Activated naive CD4-positive, alpha-beta T cell treated with anti-CD3 and anti-CD28 coated beads, Interleukin-2, amount 50 U/mL, for 16 hours (primary cell): ENCODE measurements at regions not wholly inside any gene's neighbourhood (a gene's known extent, or its start where the extent isn't known, plus 50 kb on each side); places are given as distances from the start of the nearest gene placed in this dataset.

Experiments
- DNase-seq: peaks from one replicate; pipeline ENCODE4 v3.0.0-alpha.2; 2020

DNA sequence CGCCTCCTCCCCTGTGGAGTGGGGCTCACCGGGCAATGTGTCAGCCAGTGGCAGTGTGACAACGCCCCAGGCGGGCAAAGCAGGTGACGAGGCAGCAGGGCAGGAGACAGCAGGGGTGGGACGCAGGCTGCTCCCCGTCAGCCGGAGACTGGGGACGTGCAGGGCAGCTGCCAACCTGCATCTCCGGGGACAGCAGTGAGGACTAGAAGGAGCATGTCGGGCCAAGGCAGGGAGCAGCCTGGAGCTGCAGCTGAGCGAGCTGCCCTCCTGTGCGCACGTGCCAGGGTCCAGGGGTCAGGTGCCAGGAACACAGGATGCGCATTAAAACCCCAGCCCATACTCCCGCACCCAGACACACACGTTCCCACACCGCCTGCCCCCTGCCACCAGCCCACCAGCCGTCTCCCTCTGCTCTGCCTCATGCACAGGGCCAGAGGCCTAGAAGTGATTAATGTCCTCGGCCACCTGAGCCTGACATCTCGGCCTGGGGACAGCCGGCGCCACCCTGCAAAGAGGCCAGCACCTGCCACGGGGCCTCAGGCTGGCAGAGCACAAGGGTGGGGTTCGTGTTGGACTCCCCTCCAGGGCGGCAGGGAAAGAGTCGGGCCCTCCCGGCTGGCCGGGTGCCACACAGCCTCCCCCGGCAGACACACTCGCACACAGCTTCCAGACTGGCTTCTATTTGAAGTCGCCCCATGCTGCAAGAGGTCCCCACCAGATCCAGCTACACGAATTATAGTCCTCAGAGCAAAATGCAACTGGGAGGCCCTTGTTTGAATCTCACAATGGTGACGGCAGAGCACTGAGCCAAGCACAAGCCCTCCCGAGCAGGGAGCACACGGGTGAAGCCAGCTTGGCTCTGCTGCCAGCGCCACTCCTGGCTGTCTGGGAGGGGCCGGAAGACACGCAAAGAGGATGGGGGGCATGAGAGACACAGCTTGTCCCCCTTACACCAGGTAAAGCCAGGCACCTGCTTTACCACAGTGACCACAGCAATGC, 90.4 kb downstream of the RBFOX3 start:
- DNase-seq, result no peak

DNA sequence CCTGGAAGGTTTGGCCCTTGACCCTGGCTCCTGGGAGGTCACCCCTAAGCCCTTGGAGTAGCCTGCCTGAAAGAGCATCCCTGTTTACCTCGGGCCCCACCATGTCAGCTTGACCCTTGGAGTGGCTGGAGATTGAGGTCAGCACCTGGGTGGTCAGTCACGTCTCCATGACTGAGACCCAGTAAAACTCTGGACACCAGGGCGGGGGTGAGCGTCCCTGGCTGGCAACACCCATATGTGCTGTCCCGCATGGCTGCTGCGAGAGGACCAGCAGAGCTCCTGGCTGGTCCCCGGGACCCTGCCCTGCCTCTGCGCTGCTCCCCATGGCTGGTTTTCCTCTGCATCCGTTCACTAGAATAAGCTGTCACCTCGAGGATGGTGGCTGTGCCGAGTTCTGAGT, 91.2 kb downstream of the RBFOX3 start:
- no peak for DNase-seq

DNA sequence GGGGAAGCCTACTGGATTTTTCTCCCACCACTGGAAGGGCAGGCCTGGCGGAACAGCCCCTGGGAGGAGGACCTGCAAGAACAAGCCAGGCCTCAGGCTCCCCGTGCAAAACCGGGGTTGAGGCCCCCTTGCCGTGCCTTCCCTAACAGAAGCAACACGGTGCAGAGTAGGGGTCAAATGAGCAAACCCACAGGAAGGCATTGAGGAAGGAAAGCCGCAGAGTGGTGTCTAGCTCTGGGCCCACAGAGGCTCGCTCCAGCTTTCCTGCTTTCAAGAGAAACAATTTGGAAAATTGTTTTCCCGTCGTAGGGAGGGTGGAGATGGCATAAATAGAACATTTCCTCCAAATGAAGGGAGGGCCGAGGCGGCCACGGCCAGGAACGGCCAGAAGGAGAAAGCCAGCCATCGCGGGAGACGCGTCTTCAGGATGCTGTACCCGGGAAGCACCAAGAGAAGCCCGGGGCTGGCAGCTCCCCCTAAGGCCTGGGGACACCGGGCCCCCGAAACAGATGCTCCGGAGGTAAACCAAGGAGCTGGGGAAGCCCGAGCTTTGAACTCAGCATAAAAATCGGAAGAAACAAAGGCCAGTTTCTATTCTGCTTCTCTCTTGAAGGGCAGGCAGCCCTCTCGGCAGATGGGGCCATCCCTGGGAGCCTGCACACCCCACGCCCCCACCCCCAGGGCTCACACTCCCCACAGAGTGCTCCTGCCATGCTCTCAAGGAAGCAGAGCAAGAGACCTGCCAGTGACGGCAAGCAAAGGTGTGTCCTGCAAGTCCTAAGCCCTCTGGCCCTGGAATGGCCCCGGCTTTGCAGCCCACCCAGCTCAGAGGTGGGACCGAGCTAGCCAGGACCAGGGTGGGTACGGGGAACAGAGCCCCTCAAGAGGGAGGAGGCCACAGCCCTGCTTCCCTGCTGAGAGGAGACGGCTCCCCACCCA, 92.0 kb downstream of the RBFOX3 start:
- DNase-seq, result no peak

DNA sequence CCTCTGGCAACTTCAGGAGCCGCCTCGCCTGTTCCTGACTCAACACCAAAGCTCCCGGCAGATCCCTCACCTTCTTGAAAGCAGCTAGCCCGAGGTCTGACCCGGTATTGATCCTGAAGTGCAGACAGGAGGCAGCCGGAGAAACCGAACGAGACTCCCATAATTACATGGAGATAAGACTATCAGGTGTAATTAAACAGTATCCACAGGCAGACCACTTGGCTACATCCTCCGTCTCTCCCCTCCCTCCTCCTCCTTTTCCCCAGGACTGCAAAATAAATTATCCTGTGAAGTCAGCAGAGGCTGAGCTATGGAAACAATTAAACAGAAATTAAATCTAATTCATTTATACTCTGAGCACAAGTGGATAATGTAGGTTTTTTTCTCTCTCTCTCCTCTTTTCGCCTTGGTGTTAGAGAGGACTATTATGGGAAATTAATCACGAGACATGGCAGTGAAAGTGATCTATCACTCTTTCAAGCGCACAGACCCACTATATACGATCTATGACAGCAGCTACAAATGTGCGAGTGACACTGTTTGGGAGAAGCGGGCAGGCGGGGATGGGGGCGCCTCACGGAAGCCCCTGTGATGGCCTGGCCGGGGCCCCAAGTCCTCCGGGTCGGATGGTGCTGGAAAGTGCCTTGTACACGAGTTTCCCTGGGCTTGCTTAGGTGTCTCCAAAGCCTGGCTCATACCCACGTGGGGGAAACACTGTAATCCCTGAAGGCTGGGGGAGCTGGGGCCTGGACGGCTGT, 92.8 kb downstream of the RBFOX3 start:
- DNase-seq, result no peak

DNA sequence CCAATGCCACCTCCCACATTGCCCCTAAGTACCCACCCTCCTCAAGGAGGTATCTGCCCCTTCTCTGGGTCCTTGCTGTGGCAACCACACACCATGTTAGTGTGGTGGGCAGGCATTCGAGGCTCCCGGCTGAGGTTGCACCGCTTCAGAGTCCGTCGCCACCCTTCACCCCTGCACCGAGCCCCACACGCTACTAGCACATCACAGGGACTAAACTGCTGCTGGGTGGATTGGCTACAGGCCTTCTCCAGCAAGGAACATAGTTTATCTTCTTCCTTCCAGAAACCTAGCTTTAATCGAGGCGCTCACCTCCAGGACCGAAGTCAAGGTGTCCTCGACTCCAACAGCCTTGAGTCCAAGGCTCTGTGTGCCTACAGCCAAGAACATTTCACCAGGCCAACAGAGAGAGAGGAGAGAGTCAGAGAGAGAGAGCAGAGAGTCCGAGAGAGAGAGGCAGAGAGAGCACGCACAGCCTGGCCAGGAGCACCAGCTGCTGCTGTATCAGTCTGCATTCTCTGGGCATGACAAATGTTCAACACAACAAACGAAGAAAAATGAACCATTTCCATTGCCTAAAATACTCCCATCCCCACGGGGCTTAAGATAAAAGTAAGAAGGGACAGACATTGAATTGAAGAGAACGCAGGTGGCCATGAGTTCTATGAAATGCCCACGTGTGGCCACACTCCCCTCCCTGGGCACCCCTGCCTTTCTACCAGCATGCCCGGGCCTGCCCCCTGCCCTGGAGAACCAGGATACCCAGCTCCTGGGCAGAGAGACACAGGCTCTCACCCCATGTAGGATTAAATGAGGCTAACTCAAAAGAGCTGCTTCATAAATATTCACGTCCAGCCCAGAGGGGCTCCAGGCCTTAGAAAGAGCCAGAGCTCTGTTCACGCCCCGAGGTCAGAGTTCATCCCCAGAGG, 94.9 kb downstream of the RBFOX3 start:
- no peak for DNase-seq

DNA sequence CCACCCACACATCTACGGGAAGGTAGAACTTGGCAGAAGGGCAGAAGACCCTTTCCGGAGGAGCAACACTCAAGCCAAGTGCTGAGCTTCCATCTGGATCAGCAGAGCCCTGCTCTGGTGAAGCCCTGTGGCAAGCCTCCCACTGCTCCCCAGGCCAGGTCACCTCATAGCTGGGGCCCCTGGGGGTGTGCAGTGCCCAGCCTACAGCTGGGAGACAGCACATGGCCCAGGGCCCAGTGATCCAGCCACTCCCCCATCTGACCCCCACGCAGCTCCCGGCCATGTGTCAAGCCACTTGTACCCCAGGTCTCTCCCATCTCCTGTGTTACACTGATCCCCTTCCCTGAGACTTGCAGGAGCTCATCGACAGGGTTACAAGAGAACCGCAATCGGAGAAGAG, 95.7 kb downstream of the RBFOX3 start:
- no peak for DNase-seq

DNA sequence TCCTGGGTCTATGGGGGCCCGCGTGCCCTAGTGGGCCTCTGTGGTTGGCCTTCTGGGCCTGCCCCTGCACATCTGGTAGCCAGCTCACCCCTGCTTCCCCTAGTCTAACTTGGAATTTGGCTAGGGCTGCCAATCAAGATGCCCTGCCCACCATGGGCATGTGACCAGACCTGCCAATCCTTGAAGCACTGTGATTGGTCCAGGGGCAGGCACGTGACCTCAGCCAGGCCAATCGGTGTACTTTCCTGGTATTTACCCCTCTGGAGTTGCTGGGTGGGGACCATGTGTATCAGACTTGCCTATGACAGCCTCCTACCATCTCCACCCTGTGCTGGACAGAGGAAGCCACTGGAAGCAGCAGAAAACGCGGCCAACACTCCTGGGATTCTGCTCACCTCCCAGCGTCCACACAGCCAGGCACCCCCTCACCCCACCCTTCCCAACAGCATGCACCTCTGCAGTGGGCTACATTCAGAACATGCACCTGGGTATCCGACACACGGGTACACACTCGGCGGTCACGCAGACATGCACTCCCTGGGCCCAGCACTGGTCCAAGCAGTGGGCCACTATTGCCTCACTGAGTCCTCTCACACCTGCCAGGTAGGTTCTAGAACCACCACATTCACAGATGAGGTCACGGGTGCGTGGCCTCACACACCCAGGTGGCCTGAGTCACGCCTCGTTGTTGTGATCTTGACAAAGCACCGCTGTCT, 96.9 kb downstream of the RBFOX3 start:
- DNase-seq, result no peak

DNA sequence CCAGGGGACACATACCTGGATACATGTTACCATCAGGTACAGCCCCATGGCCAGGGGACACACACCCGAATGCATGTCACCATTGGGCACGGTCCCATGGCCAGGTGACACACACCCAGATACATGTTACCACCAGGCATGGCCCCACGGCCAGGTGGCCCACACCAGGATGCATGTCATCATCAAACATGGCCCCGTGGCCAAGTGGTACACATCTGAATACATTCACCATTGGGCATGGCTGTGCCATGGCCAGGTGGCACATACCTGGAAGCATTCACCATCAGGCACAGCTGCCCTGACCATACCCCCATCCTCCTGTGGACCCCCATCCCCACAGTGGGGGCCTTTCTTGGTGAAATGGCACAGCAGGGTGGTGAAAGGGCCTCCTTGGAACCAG, 97.6 kb downstream of the RBFOX3 start:
- DNase-seq, result no peak

DNA sequence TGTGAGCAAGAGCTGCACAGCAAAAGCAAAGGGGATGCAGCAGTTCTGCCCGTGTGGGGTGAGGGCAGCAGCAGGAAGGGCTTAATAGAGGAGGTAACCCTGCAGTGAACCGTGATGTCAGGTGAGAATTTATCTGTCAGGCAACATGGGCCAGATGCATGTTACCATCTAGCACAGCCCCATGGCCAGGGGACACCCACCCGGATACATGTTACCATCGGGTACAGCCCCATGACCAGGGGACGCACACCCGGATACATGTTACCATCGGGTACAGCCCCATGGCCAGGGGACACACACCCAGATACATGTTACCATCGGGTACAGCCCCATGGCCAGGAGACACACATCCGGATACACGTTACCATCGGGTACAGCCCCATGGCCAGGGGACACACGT, 99.4 kb downstream of the RBFOX3 start:
- DNase-seq, result no peak

DNA sequence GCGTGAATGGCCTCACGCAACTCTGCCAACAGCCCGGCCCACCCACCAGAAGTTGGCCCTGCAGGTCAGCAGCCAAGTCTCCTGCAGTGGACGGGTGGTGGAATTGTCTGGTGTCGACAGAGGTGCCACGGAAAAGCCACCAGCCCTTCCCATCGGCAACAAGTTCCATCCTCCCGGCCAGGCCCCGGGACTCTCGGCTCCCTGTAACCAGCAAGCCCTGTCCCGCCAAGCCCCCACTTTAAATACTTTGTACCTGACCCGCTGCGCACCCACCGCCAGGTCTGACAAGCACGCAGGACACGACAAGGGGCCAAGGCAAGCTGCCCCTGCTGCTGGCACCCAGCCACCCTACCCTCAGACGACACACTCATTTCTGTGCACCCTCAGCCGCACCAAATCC, 100.8 kb downstream of the RBFOX3 start:
- no peak for DNase-seq

DNA sequence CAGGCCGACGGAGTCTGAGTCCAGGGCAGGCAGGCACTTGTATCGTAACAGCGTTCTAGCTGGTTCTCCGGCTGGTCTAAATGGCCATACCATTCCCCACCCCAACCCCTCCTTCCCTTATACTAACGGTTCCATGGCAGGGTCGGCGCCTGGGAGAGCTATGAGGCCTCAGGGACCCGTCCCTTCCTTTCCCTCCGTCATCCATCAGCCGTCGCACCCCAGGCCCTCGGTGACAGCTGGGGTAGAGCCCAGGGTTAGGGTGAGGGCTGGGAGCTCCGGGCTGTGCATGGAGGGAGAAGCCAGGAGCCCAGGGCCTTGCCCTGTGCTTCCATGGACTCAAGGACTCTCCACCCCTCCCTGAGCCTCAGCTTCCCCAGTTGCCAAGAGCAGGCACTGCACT, 101.4 kb downstream of the RBFOX3 start:
- DNase-seq, result no peak

DNA sequence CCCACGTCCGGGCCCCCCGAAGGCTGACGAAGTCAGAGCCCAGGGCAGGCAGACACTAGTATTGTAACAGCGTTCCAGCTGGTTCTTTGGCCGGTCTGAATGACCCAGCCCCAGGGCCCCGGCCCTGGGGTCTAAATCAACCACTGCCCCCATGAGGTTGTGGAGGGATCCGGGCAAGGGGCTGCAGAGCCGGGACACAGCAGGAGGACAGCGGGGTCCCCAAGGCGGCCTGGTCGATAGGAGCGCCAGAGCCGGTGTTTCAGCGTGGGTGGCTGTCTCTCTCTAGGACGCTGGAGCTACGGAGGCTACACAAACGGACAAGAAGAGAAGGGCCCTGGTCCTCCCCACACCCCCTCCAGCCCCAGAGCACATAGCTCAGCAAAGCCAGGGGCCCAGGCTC, 101.8 kb downstream of the RBFOX3 start:
- DNase-seq, result no peak

DNA sequence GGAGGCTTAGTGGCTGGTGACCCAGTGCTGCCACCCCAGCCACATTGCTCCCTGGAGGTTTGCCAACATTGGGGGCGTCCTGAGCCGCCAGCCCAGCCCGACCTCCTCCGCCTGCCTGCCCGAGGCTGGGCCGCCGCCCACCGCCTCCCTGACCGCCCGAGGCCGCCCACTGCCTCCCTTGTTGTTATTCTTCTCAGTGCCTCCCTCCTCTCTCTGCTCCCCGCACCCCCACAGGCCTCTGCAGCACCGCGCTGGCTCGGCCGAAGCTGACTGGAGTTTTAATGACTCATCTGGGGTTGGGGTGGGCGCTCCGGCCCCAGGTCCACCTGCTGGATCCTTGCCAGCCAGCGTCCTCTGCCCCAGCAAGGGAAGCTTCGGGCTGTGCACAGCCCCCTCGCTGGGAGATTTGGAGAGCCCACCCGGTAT, 102.5 kb downstream of the RBFOX3 start:
- DNase-seq, result no peak

DNA sequence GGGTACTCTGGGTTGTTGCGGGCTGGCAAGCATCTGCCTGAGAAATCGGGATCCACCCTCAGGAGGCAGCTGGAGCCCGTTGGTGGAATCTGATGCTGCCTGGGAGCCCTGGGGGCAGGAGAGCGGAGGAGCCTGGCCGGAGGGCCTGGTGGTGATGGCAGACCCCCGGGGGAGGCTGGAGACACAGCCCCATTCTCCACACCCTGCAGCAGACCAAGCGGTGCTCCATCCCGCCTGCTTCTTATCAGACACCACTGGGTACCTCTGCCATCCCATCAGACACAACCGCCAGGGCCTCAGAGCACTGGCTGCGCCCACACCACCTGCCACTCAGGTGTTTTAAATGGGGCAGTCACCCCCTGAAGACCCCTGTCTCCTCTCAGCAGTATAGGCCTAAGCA, 103.9 kb downstream of the RBFOX3 start:
- DNase-seq, result no peak

DNA sequence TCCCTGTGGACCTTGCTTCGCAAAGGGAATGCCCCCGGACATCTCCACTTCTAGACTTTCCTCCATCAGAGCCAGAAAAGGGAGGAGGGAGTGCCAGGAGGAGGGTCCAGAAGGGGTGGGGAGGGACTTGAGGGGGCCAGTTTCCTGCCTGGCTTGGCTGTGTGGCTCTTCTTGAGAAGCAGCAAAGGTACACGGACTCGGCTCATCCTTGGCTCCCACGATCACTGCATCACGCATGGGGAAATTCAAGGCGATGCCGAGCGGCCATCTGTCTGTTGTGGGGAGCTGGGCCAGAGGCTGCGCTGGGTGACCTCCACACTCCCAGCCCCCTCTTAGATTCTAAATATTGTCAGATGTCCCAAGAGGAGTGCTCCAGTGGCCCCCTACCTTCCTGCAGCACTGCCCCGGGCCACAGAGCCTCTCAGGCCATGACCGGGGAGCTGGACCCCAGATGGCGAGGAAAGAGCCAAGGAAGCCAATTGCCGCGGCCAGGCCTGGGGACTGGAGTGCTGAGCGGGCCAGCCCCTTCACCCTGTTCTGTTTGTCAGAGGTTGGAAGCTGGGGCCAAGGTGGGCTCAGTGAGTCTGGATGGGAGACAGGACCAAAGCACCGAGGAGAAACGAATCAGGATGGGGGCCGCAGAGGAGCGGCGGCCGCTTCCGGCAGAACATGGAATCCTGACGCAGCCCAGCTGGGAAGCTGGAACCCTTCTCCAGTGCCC, 104.5 kb downstream of the RBFOX3 start:
- DNase-seq, result no peak

DNA sequence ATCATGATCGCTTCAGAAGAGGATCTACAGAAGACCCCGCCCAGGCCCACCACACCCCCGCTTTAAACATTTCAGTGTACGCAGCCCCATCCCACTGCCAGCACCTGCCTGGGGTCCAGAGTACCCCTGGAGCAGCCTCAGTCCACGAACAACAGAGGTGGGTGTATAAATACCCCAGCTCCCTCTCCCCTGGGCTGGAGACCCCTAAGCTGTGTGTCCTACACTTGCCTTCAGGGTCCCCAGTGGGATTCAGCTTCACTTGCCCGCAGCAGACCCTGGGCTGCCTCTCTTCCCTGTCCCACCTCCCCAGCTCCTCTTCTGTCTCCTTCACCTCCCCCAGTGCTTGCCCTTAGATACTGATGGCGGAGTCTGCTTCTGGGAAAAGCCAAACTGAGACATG, 105.7 kb downstream of the RBFOX3 start:
- no peak for DNase-seq

DNA sequence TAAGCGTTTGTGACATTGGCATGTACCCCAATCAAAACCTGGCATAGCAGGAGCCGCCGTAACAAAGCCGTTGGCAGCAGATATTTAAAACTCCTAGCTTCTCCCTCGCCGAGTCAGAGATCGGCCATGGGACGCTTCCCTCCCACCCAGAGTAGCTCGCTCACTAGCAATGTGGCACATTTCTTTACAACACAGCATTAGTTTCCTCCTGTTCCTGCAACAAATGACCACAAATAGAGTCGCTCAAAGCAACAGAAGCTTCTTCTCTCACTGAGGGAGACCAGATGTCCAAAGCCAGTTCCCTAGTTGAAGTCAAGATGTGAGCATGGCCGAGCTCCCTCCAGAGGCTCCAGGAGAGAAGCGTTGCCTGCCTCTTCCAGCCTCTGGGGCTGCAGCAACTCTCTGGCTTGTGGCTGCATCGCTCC, 106.7 kb downstream of the RBFOX3 start:
- DNase-seq, result no peak

DNA sequence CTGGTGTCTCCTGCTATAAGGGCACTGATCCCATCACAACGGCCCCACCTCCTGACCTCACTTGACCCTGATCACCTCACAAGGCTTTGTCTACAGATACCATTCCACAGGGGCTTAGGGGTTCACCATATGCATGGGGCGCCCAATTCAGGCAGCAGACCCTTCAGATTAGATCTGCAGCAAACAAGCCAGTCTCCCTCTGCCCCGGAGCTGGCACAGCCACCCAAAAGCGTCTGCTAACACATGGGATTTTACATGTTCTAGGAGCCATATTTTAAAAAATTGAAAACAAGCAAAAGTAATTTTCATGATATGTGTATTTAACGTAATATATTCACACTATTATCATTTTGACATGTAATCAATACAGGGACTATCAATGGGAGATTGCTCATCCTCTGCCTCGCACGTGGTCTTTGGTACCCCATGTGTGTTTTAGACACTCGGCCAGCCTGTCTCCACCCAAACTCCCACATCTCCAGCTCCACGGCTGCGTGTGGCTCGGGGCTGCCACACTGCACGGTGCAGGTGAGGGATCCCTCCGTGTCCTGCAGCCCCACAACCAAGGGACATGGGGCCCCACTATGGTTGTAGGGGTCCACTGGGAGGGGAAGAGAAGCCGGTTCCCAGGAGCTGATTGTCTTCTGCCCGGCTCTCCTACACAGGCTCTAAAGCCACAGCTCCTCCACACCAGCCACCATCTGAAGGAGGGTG, 107.6 kb downstream of the RBFOX3 start:
- DNase-seq, result no peak

DNA sequence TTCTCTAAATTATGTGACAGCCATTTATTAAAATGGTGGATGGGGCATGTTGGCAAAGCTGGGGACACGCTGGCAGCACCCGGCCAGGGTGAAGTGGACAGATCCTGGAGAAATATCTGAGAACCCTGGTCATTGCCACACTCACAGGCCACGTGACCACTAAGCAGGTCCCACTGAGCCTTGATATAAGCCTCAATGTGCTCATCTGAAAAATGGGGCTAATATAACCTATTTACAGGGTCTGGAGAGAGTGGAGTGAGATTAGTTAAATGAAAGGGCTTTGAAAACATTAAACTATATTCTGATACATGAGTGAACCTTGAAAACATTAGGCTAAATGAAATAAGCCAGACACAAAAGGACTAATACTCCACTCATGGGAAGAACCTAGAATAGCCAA, 108.9 kb downstream of the RBFOX3 start:
- DNase-seq, result no peak
